ENCODE measurements at regions not wholly inside any gene's neighbourhood (a gene's known extent, or its start where the extent isn't known, plus 50 kb on each side); places are given as distances from the start of the nearest gene placed in this dataset.

DNA sequence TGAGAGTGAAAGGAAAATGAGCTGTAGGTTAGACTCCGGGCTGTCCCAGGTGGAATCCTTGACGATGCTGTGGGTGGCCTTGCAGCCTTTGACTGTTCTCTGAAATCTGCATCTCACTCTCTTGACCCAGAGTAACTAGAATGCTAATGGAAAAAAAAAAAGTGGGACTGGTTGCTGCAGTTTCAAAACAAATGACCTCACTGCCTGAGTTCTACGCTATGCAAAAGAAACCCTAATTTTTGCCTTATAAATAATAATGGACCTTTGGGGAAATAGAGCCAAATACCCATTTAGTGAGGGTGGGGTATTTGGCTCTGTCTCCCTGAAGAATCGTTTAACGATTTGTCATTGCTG is 309.7 kb upstream of the C2CD4B start:
- no peak for DNase-seq

DNA sequence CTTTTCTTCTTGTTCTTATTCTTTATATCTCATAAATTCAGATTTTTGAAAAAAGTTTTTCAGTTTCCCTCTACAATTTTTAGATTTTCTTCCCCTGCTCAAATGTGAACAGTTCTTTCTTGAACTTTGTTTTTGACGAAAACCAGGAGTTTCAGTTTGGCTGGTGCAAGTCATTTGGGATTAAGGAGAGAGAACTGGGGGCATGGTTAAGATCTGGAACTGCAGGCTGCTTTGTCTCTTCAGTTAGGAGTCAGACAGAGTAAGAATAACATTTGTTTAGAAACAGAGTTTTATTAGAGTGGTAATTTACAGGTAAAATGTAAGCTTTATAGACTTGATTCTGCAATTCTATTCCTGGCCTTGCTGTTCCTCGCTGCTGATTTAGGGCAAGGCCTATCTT is 310.5 kb upstream of the C2CD4B start:
- DNase-seq: no peak

DNA sequence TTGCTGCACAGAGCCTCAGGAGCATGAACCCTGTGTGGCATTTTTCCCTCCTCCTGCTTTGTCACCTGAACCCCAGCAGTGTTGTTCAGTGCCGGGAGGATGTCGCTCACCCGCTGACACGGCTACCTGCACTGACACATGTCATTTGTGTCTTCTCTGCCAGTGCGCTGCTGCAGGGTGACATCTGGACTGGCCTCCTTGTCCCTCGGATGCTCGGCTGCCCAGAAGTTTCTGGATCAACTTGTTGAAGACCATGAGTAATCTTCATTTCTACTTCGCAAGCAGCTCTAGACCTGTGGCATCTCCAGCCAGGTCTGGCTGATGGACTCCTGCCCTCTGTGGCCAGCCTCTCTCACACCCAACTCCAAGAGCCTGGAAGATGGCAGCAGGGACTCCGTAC is 311.1 kb upstream of the C2CD4B start:
- no peak for DNase-seq

DNA sequence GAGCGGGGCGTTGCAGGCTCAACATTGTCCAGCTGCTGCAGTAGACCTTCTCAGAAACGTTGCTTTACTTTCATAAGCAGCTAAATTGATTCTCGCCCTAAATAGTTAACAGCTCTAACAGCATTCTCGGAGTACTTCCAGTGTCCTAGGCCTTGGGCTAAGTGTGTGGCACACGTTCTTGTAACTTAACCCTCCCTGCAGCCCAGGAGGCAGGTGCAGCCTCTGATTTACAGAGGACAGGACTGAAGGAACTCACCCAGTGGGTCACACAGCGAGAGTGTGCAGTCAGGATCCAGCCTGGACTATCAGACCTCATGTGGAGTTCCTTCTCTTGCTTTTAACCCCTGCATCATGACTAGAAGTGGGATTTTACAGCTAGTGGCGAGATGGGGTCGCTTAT is 312.8 kb upstream of the C2CD4B start:
- no peak for DNase-seq

DNA sequence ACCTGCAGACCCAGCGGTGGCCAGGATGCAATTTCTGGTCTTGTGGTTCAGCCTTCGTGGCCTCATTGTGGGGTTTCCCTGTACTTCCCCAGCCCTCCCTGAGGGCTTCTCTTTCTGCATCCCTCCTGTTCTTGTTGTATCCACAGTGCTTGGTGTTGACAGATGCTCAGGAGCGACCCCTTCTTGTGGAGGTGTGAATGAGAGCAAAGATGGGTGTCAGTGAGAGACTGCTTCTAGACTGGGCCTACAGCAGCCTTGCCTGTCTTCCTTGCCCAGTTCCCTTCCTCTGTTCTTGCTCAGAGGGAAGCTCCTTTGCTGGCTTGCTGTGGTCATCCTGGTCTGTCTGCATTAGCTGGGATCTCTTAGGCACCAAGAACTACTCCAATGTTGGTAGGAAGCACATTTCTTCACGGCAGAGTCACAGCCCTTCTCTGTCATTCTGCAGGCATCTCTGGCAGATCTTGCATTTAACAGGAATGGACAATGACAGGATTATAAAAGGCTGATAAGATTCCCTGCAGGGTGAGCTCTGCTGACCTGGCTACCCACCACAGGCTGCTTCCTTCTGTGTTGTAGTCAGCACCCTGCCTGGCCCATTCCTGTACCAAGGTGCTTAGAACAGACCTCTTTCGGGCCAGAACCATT is 317.8 kb upstream of the C2CD4B start:
- peak in 1 of 5 donors; percentile 6 for DNase-seq

DNA sequence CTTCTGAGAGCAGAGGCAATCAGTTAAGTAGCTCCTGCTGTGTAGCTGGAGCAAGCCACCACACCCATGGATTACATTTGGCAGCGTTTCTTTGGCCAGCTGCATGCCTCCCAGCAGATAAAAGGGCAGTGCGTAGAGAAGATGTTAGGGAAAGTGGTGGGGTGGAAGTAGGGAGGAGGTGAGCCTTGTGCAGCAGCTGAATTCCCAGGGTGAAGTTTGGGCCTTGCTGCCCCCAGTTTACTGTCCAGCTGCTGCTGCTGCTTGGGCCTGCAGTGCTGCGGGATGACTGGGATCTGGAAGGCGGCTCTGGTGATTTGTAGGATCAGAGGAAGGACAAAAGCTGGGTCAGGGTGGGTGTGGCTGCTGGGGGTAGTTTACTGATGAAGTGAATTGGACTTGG is 318.7 kb upstream of the C2CD4B start:
- no peak for DNase-seq

DNA sequence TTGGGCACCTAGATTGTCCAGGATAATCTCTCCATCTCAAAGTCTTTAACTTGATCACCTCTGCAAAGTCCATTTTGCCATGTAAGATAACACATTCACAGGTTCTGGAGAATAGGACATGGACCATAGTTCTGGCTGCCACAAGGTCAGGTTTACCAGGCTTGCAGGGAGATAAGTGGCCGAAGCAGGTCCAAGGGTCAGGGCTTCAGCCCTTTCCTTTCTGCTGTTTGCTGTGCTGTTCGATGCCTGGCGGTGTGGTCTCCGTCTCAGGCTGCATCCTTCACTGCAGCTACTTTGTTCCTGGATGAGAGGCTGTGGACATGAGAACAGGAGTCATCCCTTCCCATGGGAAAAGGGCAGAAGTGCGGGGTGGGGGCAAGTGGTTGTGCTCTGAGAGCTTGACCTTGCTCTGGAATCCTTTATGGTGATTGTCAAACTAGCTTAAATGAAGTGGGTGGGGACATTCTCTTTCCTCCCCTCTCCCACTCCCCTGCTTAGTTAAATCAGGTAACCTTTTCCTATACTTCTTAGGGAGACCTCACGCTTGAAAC is 320.2 kb upstream of the C2CD4B start:
- no peak for DNase-seq

DNA sequence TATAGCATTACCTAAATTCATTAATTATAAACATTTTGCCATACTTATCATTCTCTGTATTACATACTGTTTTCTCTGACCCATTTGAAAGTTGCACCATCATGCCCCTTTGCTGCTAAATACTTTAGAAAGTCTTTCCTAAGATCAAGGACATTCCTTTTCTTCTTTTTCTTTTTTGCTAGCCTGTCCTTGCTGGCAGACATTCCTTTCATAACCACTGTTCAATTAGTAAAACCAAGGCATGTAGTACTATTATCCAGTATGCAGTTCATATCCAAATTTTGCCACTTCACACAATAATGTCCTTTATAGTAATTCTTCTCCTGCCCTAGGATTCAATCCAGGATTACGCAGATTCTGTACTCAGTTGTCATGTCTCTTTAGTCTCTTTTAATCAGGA is 321.0 kb upstream of the C2CD4B start:
- no peak for DNase-seq

DNA sequence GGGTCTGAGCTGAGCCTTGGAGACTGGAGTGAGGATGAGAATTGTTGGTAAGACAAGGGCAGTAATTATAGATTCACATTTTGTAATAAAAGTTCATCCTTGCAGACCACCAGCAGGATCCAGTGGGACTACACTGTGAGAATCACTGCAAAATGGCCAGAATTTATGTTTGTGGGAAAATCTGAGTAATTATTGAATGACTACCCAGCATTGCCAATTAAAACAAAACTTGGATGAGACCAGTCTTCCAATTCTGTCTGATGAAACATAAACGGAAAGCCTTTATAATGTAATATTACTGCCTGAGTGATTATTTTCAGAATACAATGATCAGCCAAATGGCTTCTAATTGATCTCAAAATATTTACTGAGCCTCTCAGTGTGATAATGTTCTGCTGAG is 323.3 kb upstream of the C2CD4B start:
- DNase-seq: no peak

DNA sequence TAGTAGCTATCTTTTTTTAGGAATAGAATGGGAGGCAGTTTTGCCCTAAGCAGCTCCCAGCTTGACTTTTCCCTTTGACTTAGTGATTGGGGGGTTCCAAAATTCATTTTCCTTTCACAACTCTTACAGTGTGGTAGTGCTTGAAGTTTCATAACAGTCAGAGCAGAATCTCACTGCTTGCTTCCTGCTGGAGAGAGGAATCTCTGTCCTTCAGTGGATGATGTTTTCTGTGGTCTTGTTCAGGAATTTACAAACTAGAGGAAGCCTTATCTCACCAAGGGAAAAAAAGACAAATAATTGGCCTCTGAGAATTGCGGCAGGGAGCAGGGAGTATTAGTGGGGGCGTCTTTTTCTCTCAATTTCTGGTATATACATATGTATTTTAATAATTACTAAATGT is 326.6 kb upstream of the C2CD4B start:
- no peak for DNase-seq

DNA sequence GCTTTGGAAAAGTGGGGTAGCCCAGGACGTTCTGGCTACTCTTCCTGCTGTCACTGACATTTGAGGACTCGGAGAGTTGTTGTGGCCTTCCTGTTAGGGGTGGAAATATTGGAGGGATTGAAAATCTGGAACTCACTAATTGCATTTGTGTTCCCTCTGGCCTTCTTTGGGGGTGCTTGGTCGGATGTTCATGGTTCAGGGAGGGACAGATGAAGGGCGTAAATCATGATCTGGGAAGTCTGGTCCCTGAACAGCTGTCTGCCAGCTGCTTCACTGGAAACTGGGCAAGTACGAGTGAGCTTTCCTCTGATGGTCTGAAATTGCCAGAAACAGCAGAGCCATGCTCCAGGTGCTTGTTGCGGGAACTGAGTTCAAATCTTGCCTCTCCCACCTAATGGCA is 327.8 kb upstream of the C2CD4B start:
- no peak for DNase-seq

DNA sequence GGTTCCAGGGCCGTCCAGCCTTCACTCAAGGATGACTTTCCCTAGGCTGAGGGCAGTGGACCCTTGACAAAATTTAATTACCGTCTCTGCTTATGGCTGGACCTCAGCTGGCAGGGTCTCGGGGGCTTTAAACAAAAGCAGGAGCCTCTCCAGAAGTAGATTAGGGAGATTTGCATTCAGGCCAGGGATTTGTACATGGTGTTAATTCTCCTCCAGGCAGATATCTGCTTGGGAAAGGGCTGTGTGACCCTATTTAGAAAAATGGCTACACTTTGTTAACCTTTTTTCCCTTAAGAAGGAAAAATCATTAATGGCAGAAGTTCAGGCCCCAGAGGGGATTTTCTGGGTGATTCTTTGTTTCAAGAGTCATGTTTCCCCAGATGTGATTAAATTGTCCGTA is 329.1 kb upstream of the C2CD4B start:
- no peak for DNase-seq

DNA sequence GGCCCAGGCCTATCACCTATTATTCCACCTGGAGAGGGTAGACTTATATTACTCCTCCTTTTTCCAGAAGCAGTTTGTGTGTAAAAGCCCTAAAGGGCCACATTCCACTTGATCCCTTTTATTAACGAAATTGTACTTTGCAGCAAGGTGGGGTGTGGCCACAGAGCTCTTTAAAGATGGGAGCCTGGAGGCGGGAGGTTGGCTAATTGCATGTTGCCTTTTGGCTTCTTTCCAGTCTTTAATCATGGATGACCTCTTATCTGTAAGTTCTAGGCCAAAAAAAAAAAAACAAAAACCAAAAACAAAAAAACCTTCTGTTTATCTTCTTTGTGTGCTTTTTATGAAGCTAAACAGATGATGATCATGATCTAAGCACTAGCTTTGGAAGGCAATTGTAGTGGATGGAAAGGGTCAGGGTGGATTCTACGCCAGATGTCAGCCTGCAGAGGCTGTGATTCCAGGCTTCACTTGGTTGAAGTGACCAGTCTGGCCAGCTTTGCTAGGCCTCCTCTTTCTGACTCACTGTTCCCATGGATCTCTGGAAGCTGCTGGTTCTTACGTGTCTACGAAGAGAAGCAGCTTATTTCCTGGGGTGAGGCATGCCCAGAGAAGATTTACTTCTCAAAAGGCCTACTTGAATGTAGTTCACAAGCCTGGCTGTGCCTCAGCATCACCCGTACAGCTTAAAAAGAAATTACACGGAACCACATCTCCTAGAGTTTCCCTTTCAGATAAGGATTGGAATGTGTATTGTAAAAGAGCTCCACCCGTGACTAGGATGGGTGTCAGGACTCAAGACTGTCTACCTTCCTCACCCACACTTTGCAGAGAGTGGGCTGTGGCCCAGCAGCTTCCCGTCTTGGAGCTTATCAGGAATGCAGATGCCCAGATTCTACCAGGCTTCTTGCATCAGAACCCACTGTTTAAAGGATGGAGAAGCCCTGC is 330.9 kb upstream of the C2CD4B start:
- no peak for DNase-seq

DNA sequence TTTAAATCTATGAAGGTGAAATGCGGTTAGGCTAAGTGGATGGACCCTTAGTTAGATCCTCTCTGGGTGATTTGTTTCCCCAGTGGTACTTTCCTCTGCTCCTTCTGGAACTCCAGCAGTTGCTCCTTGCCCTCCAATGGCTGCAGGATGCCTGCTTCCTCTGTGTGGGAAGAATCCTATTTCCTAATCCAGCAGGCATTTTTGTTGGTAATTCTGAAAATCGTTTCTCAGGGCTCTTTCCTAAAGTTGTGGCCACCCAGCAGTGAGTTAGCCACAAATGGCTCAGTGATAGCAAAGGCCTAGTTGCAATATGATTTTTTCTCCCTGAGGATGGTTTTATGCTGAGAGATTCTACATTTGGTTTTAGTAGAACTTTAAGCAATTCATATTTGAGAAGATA is 332.3 kb upstream of the C2CD4B start:
- DNase-seq: no peak

DNA sequence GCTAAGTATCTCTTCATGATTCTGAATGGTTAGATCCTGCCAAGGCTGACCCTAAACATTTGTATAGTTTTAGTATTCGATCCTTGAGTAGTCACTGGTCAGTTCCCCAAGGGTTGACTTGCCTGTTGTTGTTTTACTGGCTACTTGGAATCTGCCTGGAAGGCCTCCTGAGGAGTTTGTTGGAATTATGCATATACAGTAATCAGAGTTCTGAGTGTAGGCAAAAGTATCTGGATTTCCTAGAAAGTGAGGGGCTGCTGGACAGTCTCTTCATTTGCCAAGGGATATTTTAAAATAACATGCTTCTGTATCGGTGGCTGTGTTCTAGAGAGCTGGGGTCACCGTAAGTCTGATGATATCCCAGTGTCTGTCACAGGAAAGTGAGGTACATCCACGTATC is 333.2 kb upstream of the C2CD4B start:
- no peak for DNase-seq

DNA sequence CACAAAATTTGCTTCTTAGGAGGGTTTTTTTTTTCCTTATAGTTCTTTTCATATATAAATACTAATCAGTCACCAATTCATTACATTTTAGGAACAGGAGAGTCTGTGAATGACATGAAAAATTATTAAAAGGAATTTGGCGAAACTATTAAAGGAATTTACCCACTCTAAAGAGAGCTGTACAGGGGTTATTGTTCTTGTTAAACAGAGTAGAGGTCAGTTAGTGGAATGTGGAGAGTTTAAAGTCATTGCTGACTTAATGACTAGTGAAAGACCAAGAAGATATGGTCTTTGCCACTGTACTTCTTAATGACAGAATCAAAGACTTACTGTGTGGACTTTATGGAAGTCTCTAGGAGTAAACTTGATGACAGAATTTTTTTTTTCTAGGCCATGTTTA is 333.6 kb upstream of the C2CD4B start:
- no peak for DNase-seq

DNA sequence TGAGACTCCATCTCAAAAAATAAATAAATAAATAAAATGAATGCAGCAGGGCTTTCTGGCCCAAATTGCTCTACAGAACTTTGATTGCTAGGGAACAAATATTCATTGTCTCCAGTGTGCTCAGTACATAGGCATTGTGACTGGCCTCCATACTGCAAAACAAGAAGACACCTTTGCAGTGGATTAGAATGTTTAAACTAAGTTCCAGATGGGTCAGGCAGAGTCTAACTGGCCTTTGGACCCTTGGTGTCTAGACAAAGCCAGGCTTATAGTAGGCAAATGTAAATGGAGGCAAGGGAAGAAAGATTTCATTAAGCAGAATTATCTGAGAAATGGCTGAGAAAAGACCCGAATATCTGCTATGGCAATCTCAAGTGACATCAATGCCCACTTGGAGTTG is 335.2 kb upstream of the C2CD4B start:
- DNase-seq: no peak

DNA sequence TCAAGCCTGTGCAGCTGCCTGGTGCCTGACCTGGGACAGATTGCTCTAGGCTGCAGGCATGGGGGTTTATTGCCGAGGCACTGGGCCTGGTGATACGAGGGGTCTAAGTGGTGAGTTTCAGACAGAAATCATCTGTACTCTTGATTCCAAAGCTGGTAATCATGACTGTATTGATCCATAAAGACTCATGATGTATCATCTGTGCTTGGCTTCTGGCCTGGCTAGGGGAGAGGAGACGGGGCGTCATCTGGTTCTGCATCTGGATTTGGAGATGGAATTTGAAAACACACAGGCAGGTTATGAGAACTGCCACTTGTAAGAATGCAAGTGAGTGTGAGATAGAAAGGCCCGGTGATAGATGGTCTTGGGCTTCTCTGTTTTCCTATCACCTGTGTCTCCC is 337.4 kb upstream of the C2CD4B start:
- DNase-seq: no peak

DNA sequence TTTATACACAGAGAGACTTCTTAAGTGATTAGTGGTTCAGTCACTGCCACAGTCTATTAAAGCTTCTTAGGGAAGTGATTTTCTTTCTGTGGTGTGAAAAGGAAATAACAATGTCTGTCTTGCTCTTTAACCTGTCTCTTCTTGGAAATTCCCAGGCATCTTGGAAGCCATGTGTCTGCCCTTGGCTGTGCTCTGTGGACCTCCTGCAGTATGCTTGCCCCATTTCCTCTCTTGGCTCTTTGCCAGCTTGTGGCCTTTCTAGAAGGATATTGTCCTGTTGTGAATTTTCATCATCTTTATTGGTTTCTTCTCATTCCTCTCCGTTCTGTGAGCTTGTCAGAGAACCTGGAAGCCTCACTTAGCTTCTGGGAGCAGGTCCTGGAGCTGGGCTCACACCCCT is 338.4 kb upstream of the C2CD4B start:
- no peak for DNase-seq

DNA sequence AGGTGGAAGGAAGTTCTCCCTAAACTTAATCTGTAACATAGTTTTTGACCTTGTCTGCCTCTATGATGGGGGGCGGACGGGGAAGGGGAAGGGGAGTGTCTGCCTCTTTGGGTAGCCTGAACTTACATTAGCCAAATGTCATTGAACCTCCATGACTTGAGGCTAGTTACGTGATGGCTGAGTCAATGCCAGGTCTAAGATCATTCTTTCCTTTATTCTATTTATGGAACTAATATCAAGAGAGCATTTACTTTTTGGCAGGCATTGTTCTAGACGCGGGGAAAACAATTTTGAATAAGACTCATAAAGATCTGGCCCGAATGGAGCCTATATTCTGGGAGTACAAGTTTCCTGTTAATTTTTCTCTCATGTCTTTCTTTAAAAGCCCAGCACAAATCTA is 340.7 kb upstream of the C2CD4B start:
- DNase-seq: no peak

DNA sequence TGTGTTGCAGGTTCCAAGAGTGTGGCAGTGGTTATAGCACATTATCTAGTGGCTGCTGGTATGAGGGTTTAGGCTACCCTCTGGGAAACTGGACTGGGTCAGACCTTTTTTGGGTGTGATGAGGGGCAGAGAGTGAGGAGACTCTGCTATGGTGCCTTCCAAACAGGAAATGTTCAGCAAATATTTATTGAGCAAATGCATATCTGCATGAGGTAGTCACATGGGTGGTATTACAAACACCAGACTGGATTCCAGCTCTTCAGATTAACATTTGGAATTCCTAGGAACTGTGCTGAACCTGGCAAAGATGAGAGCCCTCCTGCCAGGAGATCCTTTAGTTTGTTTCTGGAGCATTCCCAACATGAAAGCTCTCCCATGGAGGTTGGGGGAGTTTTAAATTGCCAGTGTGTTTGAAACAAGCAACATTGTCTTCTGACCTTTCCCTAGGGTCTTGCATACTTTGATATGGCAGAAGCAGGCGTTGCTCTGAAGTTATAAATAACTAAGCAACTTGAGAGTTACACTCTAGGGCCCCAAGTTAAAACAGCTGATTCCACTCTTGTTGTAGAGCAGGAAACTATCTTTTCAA is 341.2 kb upstream of the C2CD4B start:
- DNase-seq: no peak

DNA sequence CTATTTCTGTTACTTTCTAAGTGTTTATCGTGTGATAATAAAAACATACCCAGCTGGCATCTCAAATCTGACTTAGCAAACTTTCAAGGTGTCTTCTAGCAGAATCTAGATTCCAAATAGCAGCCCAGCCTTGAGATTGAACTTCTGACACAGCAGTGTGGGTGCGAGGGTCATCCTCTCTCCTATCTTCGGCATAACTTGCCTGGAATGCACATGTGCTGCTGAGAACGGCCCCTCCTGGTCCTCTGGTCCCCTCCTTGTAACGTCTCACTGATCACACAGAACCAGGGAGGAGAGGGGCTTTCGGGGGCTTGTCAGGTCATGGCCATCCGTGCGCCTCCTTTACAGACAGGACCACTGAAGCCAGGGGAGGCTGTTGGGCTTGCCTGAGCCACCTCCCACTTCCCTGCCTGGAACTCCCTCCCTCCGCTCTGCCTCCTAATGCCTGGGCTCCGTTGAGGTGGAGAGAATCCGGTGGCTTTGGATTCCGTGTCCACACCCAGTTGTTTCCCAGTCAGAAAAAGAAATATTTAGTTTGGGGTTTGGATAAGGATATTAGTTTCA is 344.4 kb upstream of the C2CD4B start:
- no peak for DNase-seq

DNA sequence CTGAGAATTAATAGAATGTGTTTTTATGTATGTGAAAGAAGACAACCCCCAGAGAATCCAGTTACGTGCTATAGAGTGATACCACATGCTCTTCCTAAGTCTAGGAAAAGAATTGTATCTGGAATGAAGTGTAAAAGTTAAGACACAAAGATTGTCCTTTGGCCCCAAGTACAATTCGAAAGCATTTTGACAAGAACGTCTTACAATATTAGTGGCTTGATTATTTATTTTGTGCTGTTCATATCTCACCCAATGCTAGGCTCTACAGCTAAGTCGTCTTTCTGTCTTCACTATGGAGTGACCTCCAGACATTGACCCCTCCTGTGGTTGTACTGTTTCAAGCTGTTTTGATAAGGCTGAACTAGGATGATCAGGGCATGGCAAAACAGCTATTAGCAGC is 345.7 kb upstream of the C2CD4B start:
- DNase-seq: no peak

DNA sequence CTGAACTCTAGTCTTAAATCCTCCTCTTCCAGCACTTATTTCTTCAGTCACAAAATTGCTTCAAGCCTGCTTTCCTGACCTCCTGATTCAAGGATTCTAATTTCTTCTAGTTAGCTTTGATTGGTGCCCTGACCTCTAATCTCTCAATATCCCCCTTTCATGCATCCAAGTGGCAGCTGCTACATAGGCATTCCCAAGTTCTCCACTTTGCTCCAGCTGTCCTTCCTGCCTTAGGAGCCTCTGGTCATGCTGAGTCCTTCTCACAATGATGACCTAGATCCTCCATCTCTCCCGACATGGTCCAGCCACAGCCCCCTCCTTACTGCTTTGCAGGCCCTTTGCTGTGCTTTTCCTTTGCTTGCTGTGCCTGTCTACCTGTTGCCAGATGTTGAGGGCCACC is 347.8 kb upstream of the C2CD4B start:
- no peak for DNase-seq

Data from T-helper 1 cell (primary cell).